ENCODE measurements at regions not wholly inside any gene's neighbourhood (a gene's known extent, or its start where the extent isn't known, plus 50 kb on each side); places are given as distances from the start of the nearest gene placed in this dataset.

DNA sequence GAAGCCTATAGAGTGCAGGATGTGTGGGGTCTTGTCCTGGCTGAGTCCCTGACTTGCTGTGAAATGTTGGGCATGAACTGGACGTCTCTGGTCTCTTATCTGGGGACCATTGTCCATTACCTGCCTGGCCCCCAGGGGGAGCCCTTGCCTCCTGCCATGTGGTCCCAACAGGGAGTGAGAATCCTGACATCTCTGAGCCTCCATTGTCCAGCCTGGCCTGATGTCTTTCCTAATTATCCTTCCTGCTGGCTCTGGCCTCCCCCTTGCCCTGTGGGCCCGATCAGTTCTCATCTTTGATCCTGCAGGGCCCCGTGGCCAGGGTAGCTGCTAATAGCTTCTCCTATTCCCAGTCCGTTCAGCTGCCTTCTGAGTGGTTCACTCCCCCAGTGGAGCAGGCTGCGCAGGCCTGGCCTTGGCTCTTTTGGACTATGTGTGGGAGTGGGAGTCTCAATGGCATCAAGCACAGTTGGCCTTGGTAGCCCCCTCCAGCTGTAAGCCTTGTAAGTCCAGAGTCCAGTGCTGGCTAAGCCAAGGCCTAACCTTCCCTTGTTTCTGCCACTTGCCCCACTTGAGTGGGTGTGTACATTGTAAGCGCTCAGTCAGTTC is 77.9 kb upstream of the RALY start:
- ChIA-PET POLR2A (ENCODE audit: low non-redundant PET) (no interaction called here), CTCF (interaction anchor here (0.6 to 1.8 kb wide), 15 partner anchors 12 to 654 kb away, joined by 3 to 10 read pairs (median 3); no protein-coding TSS in a partner anchor)
- peak; percentile 84 for DNase-seq (ENCODE audit: low spot score)
- no peak overlapping the region for H3K27ac ChIP-seq
- TF ChIP-seq, protein P1, sequence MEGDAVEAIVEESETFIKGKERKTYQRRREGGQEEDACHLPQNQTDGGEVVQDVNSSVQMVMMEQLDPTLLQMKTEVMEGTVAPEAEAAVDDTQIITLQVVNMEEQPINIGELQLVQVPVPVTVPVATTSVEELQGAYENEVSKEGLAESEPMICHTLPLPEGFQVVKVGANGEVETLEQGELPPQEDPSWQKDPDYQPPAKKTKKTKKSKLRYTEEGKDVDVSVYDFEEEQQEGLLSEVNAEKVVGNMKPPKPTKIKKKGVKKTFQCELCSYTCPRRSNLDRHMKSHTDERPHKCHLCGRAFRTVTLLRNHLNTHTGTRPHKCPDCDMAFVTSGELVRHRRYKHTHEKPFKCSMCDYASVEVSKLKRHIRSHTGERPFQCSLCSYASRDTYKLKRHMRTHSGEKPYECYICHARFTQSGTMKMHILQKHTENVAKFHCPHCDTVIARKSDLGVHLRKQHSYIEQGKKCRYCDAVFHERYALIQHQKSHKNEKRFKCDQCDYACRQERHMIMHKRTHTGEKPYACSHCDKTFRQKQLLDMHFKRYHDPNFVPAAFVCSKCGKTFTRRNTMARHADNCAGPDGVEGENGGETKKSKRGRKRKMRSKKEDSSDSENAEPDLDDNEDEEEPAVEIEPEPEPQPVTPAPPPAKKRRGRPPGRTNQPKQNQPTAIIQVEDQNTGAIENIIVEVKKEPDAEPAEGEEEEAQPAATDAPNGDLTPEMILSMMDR (conservative IDR thresholded peaks at IDR 0.05; ENCODE audit: low read depth): peak; percentile 60

DNA sequence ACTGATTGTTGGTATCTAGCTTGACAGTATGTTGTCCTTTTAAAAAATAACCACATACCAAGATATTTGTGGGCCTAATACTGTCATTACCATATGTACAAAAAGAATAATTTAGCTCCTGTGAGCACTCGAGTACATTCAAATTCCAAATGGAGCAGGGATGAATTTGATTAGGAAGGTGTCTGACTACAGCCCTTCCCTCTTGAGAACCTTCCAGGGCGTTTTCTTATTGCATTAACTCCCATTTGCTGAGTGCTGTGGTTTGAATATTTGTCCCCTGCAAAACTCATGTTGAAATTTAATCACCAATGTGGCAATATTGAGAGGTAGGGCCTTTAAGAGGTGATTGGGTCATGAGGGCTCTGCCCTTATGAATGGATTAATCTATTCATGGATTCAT is 76.9 kb upstream of the RALY start:
- CTCF ChIA-PET: interaction anchor here (0.9 to 1.1 kb wide), 2 partner anchors 27 to 160 kb away, joined by 3 to 4 read pairs; no protein-coding TSS in a partner anchor
- POLR2A ChIA-PET (ENCODE audit: low non-redundant PET): no interaction called here
- DNase-seq (ENCODE audit: low spot score): no peak
- TF ChIP-seq, protein P1 (conservative IDR thresholded peaks at IDR 0.05; ENCODE audit: low read depth): no peak
- no peak overlapping the region for H3K27ac ChIP-seq

DNA sequence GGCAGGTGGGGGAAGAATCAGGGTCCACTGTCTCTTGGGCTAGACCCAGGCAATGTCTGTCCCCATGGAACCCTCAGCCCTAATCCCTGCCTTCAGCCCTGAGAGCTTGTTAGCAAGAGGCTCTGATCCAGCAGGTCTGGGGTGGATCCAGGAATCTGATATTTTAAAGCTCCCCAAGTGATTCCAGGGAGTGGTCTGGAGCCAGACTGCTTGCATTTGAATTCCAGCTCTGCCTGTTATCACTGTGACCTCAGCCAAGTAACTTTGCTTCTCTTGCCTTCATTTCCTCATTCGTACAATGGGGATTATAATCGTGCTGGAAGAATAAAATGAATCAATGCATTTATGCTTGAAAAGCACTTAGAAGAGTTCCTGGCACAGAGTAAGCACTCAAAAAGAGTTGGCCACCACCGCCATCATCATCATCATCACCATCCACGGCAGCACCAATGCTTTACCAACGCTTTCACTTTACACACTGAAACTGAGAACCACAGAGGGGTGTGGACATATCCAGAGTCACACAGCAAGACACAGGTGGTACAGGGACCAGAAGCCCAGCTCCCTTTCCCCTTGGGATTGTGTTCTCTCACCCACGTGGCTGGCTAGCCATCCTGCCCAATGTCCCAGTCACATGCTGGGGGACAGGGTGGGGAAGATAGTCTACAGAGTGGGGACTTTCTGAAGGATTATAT is 75.7 kb upstream of the RALY start:
- DNase-seq (ENCODE audit: low spot score): no peak
- TF ChIP-seq, protein P1 (conservative IDR thresholded peaks at IDR 0.05; ENCODE audit: low read depth): no peak
- ChIA-PET POLR2A (ENCODE audit: low non-redundant PET) (no interaction called here), CTCF (no interaction called here)
- H3K27ac ChIP-seq: no peak overlapping the region

DNA sequence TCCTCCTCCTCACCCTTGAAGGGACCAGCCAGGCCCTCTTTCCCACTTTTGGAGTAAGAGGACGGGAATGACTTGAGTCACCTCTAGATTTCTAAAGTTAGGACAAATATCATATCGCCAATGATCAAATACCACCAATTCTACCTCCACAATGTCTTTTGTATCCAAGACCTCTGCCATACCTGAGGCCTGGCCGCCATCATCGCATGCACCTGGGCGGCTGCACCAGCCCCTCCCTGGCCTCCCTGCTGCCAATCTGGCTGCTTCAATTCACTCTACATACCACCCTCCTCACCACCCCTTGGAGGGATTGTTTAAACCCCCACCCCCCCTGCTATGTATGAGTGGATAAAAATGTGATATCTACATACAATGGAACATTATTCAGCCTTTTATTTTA is 75.0 kb upstream of the RALY start:
- ChIA-PET POLR2A (ENCODE audit: low non-redundant PET) (no interaction called here), CTCF (interaction anchor here (0.6 kb wide), 1 partner anchor 516 kb away, joined by 5 read pairs; no protein-coding TSS in a partner anchor)
- DNase-seq (ENCODE audit: low spot score): no peak
- TF ChIP-seq, protein P1 (conservative IDR thresholded peaks at IDR 0.05; ENCODE audit: low read depth): no peak
- H3K27ac ChIP-seq: no peak overlapping the region

DNA sequence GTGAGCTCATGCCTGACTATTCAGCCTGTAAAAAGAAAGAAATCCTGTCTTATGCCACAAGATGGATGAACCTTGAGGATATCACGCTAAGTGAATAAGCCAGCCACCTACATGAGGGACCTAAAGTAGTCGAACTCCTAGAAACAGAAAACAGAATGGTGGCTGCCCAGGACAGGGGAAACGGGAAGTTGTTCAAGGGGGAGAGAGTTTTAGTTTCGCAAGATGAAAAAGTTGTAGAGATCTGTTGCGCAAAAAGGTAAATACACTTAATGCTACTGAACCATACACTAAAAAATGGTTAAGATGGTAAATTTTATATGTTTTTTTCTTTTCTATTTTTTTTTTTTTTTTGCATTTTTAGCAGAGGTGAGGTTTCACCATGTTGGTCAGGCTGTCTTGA is 74.1 kb upstream of the RALY start:
- ChIA-PET POLR2A (ENCODE audit: low non-redundant PET) (no interaction called here), CTCF (interaction anchor here (0.7 kb wide), 2 partner anchors 183 to 393 kb away, joined by 3 to 4 read pairs; no protein-coding TSS in a partner anchor)
- no peak overlapping the region for H3K27ac ChIP-seq
- DNase-seq (ENCODE audit: low spot score): no peak
- TF ChIP-seq, protein P1 (conservative IDR thresholded peaks at IDR 0.05; ENCODE audit: low read depth): no peak

DNA sequence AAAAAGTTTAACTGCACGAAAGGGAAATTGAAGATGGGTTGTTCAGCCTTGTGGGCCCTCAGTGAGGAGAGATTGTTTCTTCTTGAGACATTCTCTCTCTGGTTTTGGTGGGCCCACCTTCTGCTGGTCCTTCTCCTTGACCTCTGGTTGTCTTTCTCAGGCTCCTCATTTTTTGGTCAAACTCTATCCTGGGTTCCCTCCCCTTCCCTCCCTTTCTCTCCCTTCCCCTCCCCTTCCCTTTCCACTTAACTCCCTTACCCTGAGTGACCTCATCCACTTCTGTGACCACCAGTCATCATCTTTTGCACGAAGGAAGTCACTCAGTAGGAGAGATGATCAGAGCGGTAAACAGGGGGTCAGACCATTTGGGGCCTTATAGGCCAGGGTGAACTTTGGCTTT is 71.5 kb upstream of the RALY start:
- no peak for DNase-seq (ENCODE audit: low spot score)
- TF ChIP-seq, protein P1 (conservative IDR thresholded peaks at IDR 0.05; ENCODE audit: low read depth): no peak
- CTCF ChIA-PET: no interaction called here
- H3K27ac ChIP-seq: no peak overlapping the region
- POLR2A ChIA-PET (ENCODE audit: low non-redundant PET): no interaction called here
